ENCODE measurements at regions not wholly inside any gene's neighbourhood (a gene's known extent, or its start where the extent isn't known, plus 50 kb on each side); places are given as distances from the start of the nearest gene placed in this dataset.

DNA sequence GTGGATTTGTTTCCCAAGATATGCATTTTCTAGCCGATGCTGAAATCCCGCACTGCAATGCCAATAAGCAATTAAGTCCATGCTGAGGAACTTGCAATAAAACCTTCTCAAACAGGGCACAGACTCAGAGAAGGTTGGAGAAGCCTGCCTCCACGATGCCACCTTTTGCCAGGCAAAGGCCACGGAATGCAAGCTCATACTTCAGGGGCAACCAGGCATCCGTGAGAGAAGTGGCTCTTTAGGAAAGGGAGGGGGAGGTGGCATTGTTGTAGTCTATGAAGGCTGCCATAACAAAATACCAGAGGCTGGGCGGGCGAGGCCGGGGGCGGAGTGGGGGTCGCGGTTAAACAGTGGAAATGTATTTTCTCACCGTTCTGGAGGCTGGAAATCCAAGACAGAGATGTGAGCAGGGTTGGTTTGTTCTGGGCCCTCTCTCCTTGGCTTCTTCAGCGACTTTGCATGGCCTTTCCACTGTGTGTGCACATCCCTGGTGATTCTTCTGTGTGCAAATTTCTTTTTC, 689.5 kb downstream of the VRK1 start:
- no peak for DNase-seq (ENCODE audit: low read depth)

DNA sequence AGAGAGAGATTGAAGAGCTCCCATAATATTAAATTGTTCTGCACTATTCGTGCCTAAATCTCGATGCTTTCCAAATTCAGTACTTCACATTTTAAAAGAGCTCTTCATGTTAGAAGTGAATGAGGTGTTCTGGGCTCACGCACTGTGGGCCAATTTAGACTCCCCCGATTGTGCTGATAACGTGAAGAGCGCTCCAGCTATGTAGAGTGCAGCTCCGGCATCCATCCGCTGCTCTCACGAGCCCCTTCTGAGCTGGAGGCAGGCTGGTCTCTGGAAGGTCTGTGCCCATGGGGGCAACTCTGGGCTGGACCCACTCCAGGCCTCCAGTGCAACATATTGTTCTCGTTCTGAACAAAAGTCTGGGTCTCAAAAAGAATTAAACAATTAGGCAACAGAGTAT, 692.6 kb downstream of the VRK1 start:
- H3K4me3 ChIP-seq (ENCODE audit: low read depth, low read length): no peak overlapping the region
- DNase-seq (ENCODE audit: low read depth): no peak
- TF ChIP-seq, protein P1, sequence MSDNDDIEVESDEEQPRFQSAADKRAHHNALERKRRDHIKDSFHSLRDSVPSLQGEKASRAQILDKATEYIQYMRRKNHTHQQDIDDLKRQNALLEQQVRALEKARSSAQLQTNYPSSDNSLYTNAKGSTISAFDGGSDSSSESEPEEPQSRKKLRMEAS (IDR thresholded peaks at IDR 0.05; ENCODE audit: low read depth, low read length): no peak
- TF ChIP-seq CTCF (IDR thresholded peaks at IDR 0.05; ENCODE audit: low read depth, low read length): no peak
- no peak for TF ChIP-seq POLR2A (IDR thresholded peaks at IDR 0.05; ENCODE audit: extremely low read depth, insufficient read length)
- TF ChIP-seq MYC (IDR thresholded peaks at IDR 0.05; ENCODE audit: low read depth, low read length): no peak

More for the DNA sequence above, 689.5 kb downstream of the VRK1 start:
- TF ChIP-seq POLR2A (IDR thresholded peaks at IDR 0.05; ENCODE audit: extremely low read depth, insufficient read length) (no peak), MYC (IDR thresholded peaks at IDR 0.05; ENCODE audit: low read depth, low read length) (no peak), CTCF (IDR thresholded peaks at IDR 0.05; ENCODE audit: low read depth, low read length) (no peak)
- TF ChIP-seq, protein P1 (IDR thresholded peaks at IDR 0.05; ENCODE audit: low read depth, low read length): no peak
- no peak overlapping the region for H3K4me3 ChIP-seq (ENCODE audit: low read depth, low read length)

GRCh38 chr14:97490521-97491070, 693.4 kb downstream of the VRK1 start:
- no peak for DNase-seq (ENCODE audit: low read depth)
- no peak overlapping the region for H3K4me3 ChIP-seq (ENCODE audit: low read depth, low read length)
- TF ChIP-seq CTCF (IDR thresholded peaks at IDR 0.05; ENCODE audit: low read depth, low read length) (no peak), POLR2A (IDR thresholded peaks at IDR 0.05; ENCODE audit: extremely low read depth, insufficient read length) (no peak), MYC (IDR thresholded peaks at IDR 0.05; ENCODE audit: low read depth, low read length) (no peak)
- TF ChIP-seq, protein P1 (IDR thresholded peaks at IDR 0.05; ENCODE audit: low read depth, low read length): no peak

GRCh38 chr14:97491697-97492096, 694.5 kb downstream of the VRK1 start:
- DNase-seq (ENCODE audit: low read depth): no peak
- TF ChIP-seq POLR2A (IDR thresholded peaks at IDR 0.05; ENCODE audit: extremely low read depth, insufficient read length): no peak
- TF ChIP-seq, protein P1 (IDR thresholded peaks at IDR 0.05; ENCODE audit: low read depth, low read length): no peak
- no peak for TF ChIP-seq MYC (IDR thresholded peaks at IDR 0.05; ENCODE audit: low read depth, low read length)
- no peak for TF ChIP-seq CTCF (IDR thresholded peaks at IDR 0.05; ENCODE audit: low read depth, low read length)

DNA sequence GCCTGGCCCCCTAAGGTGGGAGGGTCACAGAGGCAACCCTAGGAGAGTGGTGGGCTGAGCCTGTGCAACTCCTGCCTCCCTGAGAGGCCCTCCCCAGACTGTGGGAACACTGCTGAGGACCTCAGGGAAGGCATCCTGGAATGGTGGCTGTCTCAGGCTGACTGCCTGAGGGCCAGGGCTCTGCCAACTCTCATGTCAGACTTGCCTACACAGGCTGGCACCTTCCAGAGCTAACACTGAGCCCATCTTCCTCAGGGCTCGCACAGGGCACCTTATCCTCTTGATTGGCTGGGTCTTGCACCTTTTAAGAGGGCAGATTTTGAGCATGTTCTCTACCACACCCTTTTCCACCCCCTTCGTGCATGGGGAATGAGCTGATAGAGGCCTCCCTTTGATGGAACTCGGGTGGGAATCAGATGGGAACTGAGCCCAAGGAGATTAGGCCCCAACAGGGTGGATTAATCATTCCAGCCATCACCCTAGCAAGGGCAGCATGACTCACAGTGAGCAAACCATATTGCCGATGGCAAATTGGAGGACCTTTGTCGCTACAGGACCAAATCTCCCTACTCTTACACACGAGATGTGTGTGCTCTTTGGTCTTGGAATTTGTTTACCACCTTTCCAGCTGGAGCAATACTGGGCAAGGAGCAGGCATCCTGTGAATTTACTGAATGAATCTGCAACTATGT, 702.8 kb downstream of the VRK1 start:
- DNase-seq (ENCODE audit: low read depth): no peak
- no peak for TF ChIP-seq CTCF (IDR thresholded peaks at IDR 0.05; ENCODE audit: low read depth, low read length)
- TF ChIP-seq, protein P1 (IDR thresholded peaks at IDR 0.05; ENCODE audit: low read depth, low read length): no peak
- no peak for TF ChIP-seq MYC (IDR thresholded peaks at IDR 0.05; ENCODE audit: low read depth, low read length)
- no peak for TF ChIP-seq POLR2A (IDR thresholded peaks at IDR 0.05; ENCODE audit: extremely low read depth, insufficient read length)
- no peak overlapping the region for H3K4me3 ChIP-seq (ENCODE audit: low read depth, low read length)

More at GRCh38 chr14:97491697-97492096, 694.5 kb downstream of the VRK1 start:
- H3K4me3 ChIP-seq (ENCODE audit: low read depth, low read length): no peak overlapping the region

All from NB4 (cell line).